DND-41 (cell line): ENCODE measurements at regions not wholly inside any gene's neighbourhood (a gene's known extent, or its start where the extent isn't known, plus 50 kb on each side); places are given as distances from the start of the nearest gene placed in this dataset.

ENCODE experiments used
- ATAC-seq: fragments of 200-7000 bp; cut with Tn5 transposase; 3 replicates; pipeline ENCODE4 v1.9.1; 2021; ENCODE audit warnings: low read depth; ENCODE audit not compliant: insufficient read depth
- DNase-seq: peaks from one replicate; pipeline ENCODE4 v3.0.0-alpha.2; 2020
- H2AFZ ChIP-seq: 2 replicates; pipeline ENCODE4 v1.6.0; 2012; ENCODE audit warnings: low read depth, low read length
- H3K27ac ChIP-seq: 2 replicates; pipeline ENCODE4 v1.5.1; 2012; ENCODE audit warnings: low read length, inconsistent platforms
- H3K27me3 ChIP-seq: fragments of 200-600 bp; sonication (generic); 2 replicates; pipeline ENCODE4 v1.6.0; 2012; ENCODE audit warnings: low read length, mild to moderate bottlenecking, inconsistent platforms; ENCODE audit not compliant: insufficient read depth, poor library complexity
- H3K36me3 ChIP-seq: 2 replicates; pipeline ENCODE4 v1.5.1; 2012; ENCODE audit warnings: low read length, inconsistent platforms; ENCODE audit not compliant: insufficient read depth
- H3K4me1 ChIP-seq: 2 replicates; pipeline ENCODE4 v1.5.1; 2012; ENCODE audit warnings: mild to moderate bottlenecking, low read length; ENCODE audit not compliant: insufficient read depth
- H3K4me2 ChIP-seq: 2 replicates; pipeline ENCODE4 v1.6.0; 2012; ENCODE audit warnings: mild to moderate bottlenecking, moderate library complexity, low read length, inconsistent platforms; ENCODE audit not compliant: insufficient read depth
- H3K4me3 ChIP-seq, 2 experiments: fragments of 200-600 bp in 1 of 2; shearing (Covaris generic) in 1 of 2; 2 replicates each; pipeline ENCODE4 v1.5.1; 2012 to 2016; ENCODE audit warnings: inconsistent platforms in 2 of 2, low read length in 2 of 2, mild to moderate bottlenecking in 2 of 2, low read depth in 1 of 2, moderate library complexity in 1 of 2
- H3K79me2 ChIP-seq: 2 replicates; pipeline ENCODE4 v1.6.0; 2012; ENCODE audit warnings: low read length, inconsistent platforms; ENCODE audit not compliant: insufficient read depth
- H3K9ac ChIP-seq: 2 replicates; pipeline ENCODE4 v1.6.0; 2012; ENCODE audit warnings: low read depth, mild to moderate bottlenecking, inconsistent platforms, low read length, moderate library complexity
- H3K9me3 ChIP-seq: 2 replicates; pipeline ENCODE4 v1.5.1; 2012; ENCODE audit warnings: low read length, moderate library complexity, mild to moderate bottlenecking, inconsistent platforms; ENCODE audit not compliant: insufficient read depth, severe bottlenecking
- H4K20me1 ChIP-seq: 2 replicates; pipeline ENCODE4 v1.6.0; 2012; ENCODE audit warnings: low read length; ENCODE audit not compliant: insufficient read depth
- CTCF ChIP-seq: IDR thresholded peaks from 2 replicates; pipeline ENCODE4 v1.5.1; 2012; ENCODE audit warnings: borderline replicate concordance, low read length, moderate library complexity, mild to moderate bottlenecking; ENCODE audit not compliant: poor library complexity, severe bottlenecking; ENCODE audit errors: extremely low read depth
- EZH2 ChIP-seq: IDR thresholded peaks from 3 replicates; pipeline ENCODE4 v1.6.1; 2012; ENCODE audit warnings: borderline replicate concordance, low read depth, mild to moderate bottlenecking, moderate library complexity, low read length, inconsistent platforms; ENCODE audit not compliant: severe bottlenecking

DNA sequence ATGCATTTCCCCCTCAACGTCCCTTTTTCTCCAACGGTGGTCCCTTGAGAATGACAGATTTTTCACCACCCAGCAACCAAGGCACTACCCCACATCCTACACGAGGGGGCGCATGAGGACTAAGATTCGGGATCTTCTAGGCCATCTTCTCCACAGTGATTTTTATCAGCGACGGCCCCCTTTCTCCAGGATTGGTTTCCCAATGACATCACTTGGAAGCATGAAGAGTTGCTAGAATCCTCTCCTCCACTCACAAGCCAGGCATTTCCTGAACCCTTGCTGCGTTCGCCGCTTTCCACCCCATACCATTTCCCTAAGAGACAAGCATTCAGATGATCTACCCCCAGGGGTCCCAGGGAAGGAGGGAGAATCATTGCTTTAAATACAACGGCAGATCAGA, 252.0 kb downstream of the HIVEP2 start:
- H3K36me3 ChIP-seq, result no peaks in the 10 kb centered on the region
- H3K27me3 ChIP-seq, result no peaks in the 10 kb centered on the region
- ATAC-seq, result peak; percentile 90
- H3K27ac ChIP-seq, result no peak overlapping the region
- H4K20me1 ChIP-seq, result no peaks in the 10 kb centered on the region
- TF ChIP-seq CTCF, result peak; percentile 98
- no peak for TF ChIP-seq EZH2
- no peak overlapping the region for H3K9ac ChIP-seq
- peak; percentile 68 for DNase-seq
- H2AFZ ChIP-seq, result peak overlapping the region; percentile 9; the same call in 1 of the 2 replicates
- no peak overlapping the region for H3K4me2 ChIP-seq
- H3K79me2 ChIP-seq, result no peaks in the 10 kb centered on the region
- H3K4me1 ChIP-seq, result peaks cover 3% of the 10 kb centered on the region
- H3K9me3 ChIP-seq, result no peaks in the 10 kb centered on the region
- H3K4me3 ChIP-seq, result no peak overlapping the region

GRCh38 chr6:142693441-142693840, 251.5 kb downstream of the HIVEP2 start:
- H3K4me2 ChIP-seq, result no peak overlapping the region
- H3K4me3 ChIP-seq, result no peak overlapping the region
- no peaks in the 10 kb centered on the region for H3K9me3 ChIP-seq
- TF ChIP-seq CTCF (no peak), EZH2 (no peak)
- no peaks in the 10 kb centered on the region for H4K20me1 ChIP-seq
- no peak for ATAC-seq
- no peaks in the 10 kb centered on the region for H3K27me3 ChIP-seq
- peaks cover 3% of the 10 kb centered on the region for H3K4me1 ChIP-seq
- DNase-seq, result no peak
- no peaks in the 10 kb centered on the region for H3K36me3 ChIP-seq
- no peaks in the 10 kb centered on the region for H3K79me2 ChIP-seq
- H3K9ac ChIP-seq, result no peak overlapping the region
- H3K27ac ChIP-seq, result no peak overlapping the region
- no peak overlapping the region for H2AFZ ChIP-seq

- H3K36me3 ChIP-seq, result no peaks in the 10 kb centered on the region
- no peaks in the 10 kb centered on the region for H3K79me2 ChIP-seq
- H3K27ac ChIP-seq, result no peak overlapping the region
- no peaks in the 10 kb centered on the region for H4K20me1 ChIP-seq
- no peak overlapping the region for H2AFZ ChIP-seq
- no peaks in the 10 kb centered on the region for H3K27me3 ChIP-seq
- ATAC-seq (no peak), DNase-seq (no peak)
- no peak overlapping the region for H3K4me3 ChIP-seq
- H3K9me3 ChIP-seq, result no peaks in the 10 kb centered on the region
- H3K4me1 ChIP-seq, result peaks cover 3% of the 10 kb centered on the region
- no peak overlapping the region for H3K9ac ChIP-seq
- no peak overlapping the region for H3K4me2 ChIP-seq
- no peak for TF ChIP-seq CTCF
- no peak for TF ChIP-seq EZH2
Observed at GRCh38 chr6:142694054-142694453, 250.9 kb downstream of the HIVEP2 start.

- no peaks in the 10 kb centered on the region for H3K27me3 ChIP-seq
- no peaks in the 10 kb centered on the region for H4K20me1 ChIP-seq
- H3K4me2 ChIP-seq, result no peak overlapping the region
- peaks cover 3% of the 10 kb centered on the region for H3K4me1 ChIP-seq
- H2AFZ ChIP-seq, result no peak overlapping the region
- DNase-seq, result no peak
- H3K36me3 ChIP-seq, result no peaks in the 10 kb centered on the region
- H3K9ac ChIP-seq, result no peak overlapping the region
- H3K79me2 ChIP-seq, result no peaks in the 10 kb centered on the region
- H3K4me3 ChIP-seq, result no peak overlapping the region
- no peak for ATAC-seq
- no peak overlapping the region for H3K27ac ChIP-seq
- no peaks in the 10 kb centered on the region for H3K9me3 ChIP-seq
- TF ChIP-seq CTCF (no peak), EZH2 (no peak)
Observed at GRCh38 chr6:142695016-142695415, 250.0 kb downstream of the HIVEP2 start.
